ENCODE measurements at regions not wholly inside any gene's neighbourhood (a gene's known extent, or its start where the extent isn't known, plus 50 kb on each side); places are given as distances from the start of the nearest gene placed in this dataset.

DNA sequence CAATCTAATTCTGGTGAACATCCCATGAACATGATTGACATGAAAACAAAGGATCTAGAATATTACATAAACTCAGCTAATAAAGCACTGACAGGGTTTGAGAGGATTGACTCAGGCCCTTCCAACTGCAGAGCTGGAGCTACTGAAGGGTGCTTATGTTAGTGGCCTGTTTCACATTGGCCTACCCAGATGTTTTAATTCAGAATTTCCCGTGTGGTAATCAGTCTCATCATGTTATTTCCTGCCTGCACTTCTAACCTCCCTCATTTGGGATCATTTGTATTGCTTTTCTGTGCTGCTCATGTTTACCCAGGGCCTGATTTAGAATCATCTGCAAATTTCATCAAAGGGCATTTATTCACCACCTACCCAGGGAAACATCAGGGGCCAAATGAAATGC, 270.3 kb downstream of the PLPP3 start:
- Histone ChIP-seq H3K27ac (replicated peaks) (no peak overlapping the region), H3K4me3 (replicated peaks; ENCODE audit: insufficient read depth, low read length) (no peak overlapping the region), H3K27me3 (ENCODE audit: insufficient read depth, poor library complexity, severe bottlenecking) (no peaks in the 10 kb centered on the region)
- TF ChIP-seq, protein P1, sequence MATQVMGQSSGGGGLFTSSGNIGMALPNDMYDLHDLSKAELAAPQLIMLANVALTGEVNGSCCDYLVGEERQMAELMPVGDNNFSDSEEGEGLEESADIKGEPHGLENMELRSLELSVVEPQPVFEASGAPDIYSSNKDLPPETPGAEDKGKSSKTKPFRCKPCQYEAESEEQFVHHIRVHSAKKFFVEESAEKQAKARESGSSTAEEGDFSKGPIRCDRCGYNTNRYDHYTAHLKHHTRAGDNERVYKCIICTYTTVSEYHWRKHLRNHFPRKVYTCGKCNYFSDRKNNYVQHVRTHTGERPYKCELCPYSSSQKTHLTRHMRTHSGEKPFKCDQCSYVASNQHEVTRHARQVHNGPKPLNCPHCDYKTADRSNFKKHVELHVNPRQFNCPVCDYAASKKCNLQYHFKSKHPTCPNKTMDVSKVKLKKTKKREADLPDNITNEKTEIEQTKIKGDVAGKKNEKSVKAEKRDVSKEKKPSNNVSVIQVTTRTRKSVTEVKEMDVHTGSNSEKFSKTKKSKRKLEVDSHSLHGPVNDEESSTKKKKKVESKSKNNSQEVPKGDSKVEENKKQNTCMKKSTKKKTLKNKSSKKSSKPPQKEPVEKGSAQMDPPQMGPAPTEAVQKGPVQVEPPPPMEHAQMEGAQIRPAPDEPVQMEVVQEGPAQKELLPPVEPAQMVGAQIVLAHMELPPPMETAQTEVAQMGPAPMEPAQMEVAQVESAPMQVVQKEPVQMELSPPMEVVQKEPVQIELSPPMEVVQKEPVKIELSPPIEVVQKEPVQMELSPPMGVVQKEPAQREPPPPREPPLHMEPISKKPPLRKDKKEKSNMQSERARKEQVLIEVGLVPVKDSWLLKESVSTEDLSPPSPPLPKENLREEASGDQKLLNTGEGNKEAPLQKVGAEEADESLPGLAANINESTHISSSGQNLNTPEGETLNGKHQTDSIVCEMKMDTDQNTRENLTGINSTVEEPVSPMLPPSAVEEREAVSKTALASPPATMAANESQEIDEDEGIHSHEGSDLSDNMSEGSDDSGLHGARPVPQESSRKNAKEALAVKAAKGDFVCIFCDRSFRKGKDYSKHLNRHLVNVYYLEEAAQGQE (IDR thresholded peaks at IDR 0.05; ENCODE audit: insufficient replicate concordance, low read depth), result no peak
- TF ChIP-seq GABPA (IDR thresholded peaks at IDR 0.05; ENCODE audit: low read depth) (no peak), POLR2AphosphoS5 (IDR thresholded peaks at IDR 0.05; ENCODE audit: low read depth) (no peak), SPI1 (IDR thresholded peaks at IDR 0.05; ENCODE audit: borderline replicate concordance, low read depth) (no peak)
- TF ChIP-seq, protein P2, sequence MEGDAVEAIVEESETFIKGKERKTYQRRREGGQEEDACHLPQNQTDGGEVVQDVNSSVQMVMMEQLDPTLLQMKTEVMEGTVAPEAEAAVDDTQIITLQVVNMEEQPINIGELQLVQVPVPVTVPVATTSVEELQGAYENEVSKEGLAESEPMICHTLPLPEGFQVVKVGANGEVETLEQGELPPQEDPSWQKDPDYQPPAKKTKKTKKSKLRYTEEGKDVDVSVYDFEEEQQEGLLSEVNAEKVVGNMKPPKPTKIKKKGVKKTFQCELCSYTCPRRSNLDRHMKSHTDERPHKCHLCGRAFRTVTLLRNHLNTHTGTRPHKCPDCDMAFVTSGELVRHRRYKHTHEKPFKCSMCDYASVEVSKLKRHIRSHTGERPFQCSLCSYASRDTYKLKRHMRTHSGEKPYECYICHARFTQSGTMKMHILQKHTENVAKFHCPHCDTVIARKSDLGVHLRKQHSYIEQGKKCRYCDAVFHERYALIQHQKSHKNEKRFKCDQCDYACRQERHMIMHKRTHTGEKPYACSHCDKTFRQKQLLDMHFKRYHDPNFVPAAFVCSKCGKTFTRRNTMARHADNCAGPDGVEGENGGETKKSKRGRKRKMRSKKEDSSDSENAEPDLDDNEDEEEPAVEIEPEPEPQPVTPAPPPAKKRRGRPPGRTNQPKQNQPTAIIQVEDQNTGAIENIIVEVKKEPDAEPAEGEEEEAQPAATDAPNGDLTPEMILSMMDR (IDR thresholded peaks at IDR 0.05; ENCODE audit: insufficient read depth, low read length), result no peak
- no peak for DNase-seq (ENCODE audit: low read depth in 1 of 2, low spot score in 1 of 2)

DNA sequence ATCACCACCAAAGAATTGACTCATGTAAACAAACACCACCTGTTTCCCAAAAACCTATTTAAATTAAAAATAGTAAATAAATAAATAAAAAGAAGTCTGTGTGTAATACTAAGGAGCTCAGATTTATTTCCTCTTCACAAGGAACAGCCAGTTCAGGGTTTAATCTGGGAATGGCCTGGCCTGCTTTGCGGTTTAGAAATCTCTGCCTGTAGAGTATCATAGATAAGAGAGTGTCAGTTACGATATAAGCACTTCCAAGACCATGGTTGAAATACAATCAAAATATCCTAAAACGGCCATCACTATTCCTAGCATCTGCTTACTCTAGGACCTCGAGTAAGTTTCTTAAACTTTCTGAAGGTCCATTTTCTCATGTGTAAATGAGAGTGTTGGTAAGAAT, 274.4 kb downstream of the PLPP3 start:
- TF ChIP-seq, protein P1 (IDR thresholded peaks at IDR 0.05; ENCODE audit: insufficient replicate concordance, low read depth), result no peak
- no peak for TF ChIP-seq SPI1 (IDR thresholded peaks at IDR 0.05; ENCODE audit: borderline replicate concordance, low read depth)
- no peak for TF ChIP-seq POLR2AphosphoS5 (IDR thresholded peaks at IDR 0.05; ENCODE audit: low read depth)
- TF ChIP-seq GABPA (IDR thresholded peaks at IDR 0.05; ENCODE audit: low read depth), result no peak
- TF ChIP-seq, protein P2 (IDR thresholded peaks at IDR 0.05; ENCODE audit: insufficient read depth, low read length), result no peak
- Histone ChIP-seq H3K4me3 (replicated peaks; ENCODE audit: insufficient read depth, low read length) (no peak overlapping the region), H3K27me3 (ENCODE audit: insufficient read depth, poor library complexity, severe bottlenecking) (no peaks in the 10 kb centered on the region), H3K27ac (replicated peaks) (no peak overlapping the region)
- no peak for DNase-seq (ENCODE audit: low read depth in 1 of 2, low spot score in 1 of 2)

DNA sequence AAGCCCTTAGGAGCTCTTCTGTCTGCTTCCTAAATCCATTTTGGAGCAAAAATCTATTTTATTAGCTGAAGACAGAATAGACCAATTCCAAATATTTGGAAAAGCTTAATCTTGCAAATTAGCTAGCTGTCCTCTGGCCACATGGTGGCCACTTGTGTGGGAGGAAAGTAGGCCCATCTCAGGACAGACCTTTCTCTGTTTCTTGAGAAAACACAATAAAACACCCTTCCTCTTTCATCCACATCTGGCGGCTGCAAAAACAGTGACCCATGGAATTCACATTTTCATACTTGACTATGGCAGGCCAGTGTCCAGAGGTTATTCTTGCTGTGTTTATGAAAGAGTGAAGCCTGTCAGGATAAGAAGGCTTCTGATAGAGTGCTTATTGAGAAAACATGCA, 275.6 kb downstream of the PLPP3 start:
- DNase-seq (ENCODE audit: low read depth in 1 of 2, low spot score in 1 of 2), result no peak
- Histone ChIP-seq H3K4me3 (replicated peaks; ENCODE audit: insufficient read depth, low read length) (no peak overlapping the region), H3K27me3 (ENCODE audit: insufficient read depth, poor library complexity, severe bottlenecking) (no peaks in the 10 kb centered on the region), H3K27ac (replicated peaks) (no peak overlapping the region)
- TF ChIP-seq, protein P1 (IDR thresholded peaks at IDR 0.05; ENCODE audit: insufficient replicate concordance, low read depth), result no peak
- no peak for TF ChIP-seq POLR2AphosphoS5 (IDR thresholded peaks at IDR 0.05; ENCODE audit: low read depth)
- no peak for TF ChIP-seq GABPA (IDR thresholded peaks at IDR 0.05; ENCODE audit: low read depth)
- TF ChIP-seq, protein P2 (IDR thresholded peaks at IDR 0.05; ENCODE audit: insufficient read depth, low read length), result no peak
- no peak for TF ChIP-seq SPI1 (IDR thresholded peaks at IDR 0.05; ENCODE audit: borderline replicate concordance, low read depth)
